ENCODE measurements at regions not wholly inside any gene's neighbourhood (a gene's known extent, or its start where the extent isn't known, plus 50 kb on each side); places are given as distances from the start of the nearest gene placed in this dataset.

DNA sequence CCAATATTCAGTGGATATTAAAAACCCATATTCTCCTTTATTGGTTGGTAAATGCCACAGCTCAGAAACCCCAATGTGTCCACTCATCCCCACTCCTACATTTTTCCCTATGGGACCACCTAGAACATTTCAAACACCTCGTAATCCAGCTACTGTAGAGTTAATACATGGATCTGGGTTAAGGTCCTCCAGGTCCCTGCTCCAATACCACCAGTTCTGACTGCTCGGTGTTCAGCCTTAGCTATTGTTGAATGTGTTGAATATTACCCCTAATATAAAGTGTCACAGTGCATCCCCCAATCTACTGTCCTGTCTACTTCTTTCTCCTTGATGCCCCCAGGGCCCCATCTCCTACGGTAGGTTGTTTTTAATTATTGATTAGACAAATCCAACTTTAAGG, 231.5 kb downstream of the PCSK1 start:
- TF ChIP-seq EP300 (IDR thresholded peaks at IDR 0.05): no peak
- TF ChIP-seq, protein P1, sequence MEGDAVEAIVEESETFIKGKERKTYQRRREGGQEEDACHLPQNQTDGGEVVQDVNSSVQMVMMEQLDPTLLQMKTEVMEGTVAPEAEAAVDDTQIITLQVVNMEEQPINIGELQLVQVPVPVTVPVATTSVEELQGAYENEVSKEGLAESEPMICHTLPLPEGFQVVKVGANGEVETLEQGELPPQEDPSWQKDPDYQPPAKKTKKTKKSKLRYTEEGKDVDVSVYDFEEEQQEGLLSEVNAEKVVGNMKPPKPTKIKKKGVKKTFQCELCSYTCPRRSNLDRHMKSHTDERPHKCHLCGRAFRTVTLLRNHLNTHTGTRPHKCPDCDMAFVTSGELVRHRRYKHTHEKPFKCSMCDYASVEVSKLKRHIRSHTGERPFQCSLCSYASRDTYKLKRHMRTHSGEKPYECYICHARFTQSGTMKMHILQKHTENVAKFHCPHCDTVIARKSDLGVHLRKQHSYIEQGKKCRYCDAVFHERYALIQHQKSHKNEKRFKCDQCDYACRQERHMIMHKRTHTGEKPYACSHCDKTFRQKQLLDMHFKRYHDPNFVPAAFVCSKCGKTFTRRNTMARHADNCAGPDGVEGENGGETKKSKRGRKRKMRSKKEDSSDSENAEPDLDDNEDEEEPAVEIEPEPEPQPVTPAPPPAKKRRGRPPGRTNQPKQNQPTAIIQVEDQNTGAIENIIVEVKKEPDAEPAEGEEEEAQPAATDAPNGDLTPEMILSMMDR (IDR thresholded peaks at IDR 0.05): no peak
- no peak for TF ChIP-seq POLR2A (IDR thresholded peaks at IDR 0.05)

Measured in tibial nerve (tissue), 4 donors.